SIG-M5 (cell line): ENCODE measurements at regions not wholly inside any gene's neighbourhood (a gene's known extent, or its start where the extent isn't known, plus 50 kb on each side); places are given as distances from the start of the nearest gene placed in this dataset.

Experiments used
- DNase-seq: peaks from one replicate; lab custom pipeline; 2025; lab: John Stamatoyannopoulos, UW

- no peak for DNase-seq
Measured at GRCh38 chr15:47824147-47824546, 106.8 kb downstream of the SEMA6D start.

- DNase-seq, result no peak
Measured at GRCh38 chr15:47829667-47830066, 112.4 kb downstream of the SEMA6D start.

DNA sequence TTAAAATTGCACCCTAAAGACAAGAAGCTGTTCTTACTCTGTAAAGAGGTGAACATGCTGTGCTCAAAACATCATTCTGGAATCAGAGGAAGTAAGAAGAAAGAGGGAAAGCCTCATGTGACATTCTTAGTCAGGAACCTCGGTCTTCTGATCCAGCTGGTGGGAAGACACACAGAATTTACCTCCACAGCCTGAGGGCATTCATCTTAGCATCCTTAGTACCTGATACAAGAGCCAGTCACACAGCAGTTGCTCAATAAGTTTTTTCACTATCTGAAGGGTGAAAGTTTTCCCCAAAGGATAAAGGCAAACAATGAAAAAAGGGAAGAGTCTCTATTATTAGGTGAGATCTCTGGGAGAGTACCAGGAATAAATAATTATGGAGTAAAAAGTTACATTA is 116.8 kb downstream of the SEMA6D start:
- no peak for DNase-seq

DNA sequence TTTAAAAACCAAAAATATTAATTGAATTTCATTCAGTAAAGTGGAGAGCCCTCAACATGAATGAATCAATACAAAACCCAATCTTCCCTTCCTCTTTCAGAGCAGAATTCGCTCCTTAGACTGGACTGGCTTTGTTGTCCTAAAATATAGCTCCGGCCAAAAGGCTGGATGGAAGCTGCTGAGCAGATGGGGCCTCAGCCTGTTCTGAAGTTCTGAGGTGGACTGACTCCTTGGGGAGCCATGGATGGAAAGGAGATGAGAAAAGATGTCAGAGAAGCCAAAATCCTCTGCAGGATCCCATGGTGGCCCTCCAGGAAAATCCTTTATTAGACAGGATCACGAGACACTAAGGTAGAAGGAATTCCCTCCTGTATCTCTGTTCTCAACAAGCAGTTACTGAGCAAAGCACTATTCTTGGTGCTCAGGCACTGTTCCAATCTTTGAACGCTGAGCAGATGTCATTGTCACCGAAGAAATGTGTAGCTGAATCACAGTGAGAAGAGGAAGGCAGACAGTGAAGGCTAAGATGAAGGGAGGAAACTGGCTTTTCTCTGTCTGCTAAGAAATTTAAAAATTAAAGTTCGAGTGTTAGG is 122.0 kb downstream of the SEMA6D start:
- DNase-seq, result no peak

GRCh38 chr15:47843124-47843663 is 125.9 kb downstream of the SEMA6D start:
- DNase-seq, result no peak

GRCh38 chr15:47844437-47844836 is 127.1 kb downstream of the SEMA6D start:
- DNase-seq, result no peak

GRCh38 chr15:47846128-47846868 is 129.0 kb downstream of the SEMA6D start:
- DNase-seq, result no peak

DNA sequence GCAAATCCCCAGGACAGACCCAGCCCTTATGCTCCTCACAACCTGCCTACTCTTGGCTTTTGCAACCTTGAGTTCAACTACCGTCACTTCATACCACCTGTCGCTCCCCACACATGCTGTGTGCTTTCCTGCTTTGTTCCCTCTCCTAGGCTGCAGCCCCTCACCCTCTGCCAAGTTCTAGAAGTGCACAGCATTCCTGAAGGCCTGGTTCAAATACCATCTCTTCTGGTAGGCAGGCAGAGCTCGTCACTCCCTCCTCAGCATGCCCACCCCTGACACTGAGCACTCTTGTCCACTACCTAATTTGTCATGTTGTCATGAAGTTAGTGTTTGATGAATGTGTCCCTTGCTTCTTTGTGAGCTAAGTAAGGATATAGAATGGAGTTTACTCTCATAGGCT is 129.6 kb downstream of the SEMA6D start:
- DNase-seq, result no peak

DNA sequence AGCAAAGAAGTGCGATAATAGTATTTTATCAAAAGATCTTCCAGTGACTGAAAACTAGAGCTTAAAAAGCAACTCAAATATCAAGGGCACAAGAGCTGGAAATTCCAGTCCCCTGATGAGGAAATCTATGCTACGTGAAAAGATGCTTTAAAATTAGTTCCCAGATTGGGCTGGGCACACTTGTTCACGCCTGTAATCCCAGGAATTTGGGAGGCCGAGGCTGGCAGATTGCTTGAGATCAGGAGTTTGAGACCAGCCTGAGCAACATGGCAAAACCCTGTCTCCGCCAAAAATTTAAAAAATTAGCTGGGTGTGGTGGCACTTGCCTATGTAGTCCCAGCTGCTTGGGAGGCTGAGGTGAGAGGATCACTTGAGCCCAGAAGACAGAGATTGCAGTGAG is 138.8 kb downstream of the SEMA6D start:
- no peak for DNase-seq

DNA sequence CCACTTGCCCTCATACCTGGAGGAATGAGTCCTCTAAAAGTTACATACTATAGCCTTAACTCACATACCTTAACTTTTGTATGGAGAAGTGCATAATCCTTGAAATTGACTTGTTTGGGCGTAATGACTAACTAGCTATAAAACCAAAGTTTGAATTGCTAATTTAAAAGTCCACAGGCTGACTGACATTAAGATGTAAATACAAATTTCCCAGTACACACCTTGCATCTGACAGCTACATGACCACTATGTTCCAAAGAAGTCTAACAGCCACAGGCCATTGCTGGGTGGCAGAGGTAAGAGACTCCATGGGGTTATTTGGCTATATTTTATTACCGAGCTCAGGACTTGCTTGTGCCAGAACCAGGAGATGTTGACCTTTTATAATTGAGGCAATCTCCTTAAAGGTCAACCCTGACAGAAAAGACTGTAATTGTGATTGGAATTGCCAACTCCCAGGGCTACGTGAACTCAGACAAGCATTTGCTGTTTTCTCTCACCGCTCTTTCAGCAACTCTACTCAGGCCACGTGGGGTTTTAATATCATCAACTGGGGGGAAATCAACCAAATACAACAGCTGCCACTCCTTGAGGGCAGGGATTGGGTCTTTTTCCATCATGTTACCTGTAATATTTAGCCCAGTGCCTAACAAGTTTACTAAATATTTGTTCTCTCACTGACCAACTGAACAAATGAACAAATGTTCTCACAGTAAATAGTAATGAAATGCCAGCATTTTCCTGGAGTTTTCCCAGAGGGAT is 139.9 kb downstream of the SEMA6D start:
- no peak for DNase-seq

DNA sequence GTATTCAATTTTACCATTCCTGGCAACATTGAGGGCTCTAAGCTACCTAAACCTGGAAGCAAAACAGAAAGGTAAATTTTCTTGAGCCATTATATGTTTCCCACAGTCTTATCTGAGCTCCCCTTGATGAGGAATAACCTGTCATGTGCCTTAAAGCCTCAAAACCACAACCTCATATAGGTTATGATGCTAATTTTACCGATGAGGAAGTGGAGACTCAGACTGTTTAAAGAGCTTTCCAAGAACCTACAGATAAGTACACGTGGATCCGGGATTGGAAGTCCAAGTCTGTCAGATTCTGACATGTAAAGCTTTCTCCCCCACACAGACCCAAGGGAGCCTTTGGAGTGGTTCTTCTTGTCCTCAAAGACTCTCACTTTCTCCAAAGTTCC is 140.5 kb downstream of the SEMA6D start:
- no peak for DNase-seq

GRCh38 chr15:47861111-47861903 is 144.0 kb downstream of the SEMA6D start:
- DNase-seq, result no peak

GRCh38 chr15:47862402-47862801 is 145.1 kb downstream of the SEMA6D start:
- no peak for DNase-seq

DNA sequence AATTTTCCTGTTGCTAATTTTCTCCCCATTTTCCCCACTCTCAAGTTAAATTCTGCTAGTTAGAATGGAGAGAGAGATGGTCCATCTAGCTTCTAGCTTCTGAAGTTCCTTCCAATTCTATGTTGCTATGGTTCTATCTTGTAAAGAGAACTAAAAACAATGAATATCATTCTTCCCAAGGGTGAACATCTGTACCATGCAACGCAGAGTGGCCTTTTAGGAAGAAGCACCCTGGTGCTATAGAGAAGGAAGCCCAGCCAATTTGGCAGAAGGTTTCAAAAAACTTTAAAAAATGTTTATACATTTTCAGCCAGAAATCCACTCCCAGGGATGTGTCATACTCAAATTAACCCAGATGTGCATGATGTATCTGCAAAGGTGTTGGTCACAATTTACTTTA is 149.1 kb downstream of the SEMA6D start:
- no peak for DNase-seq

- DNase-seq, result no peak
Measured at GRCh38 chr15:47870300-47870955, 153.1 kb downstream of the SEMA6D start.

GRCh38 chr15:47870956-47871625 is 153.8 kb downstream of the SEMA6D start:
- DNase-seq, result no peak

DNA sequence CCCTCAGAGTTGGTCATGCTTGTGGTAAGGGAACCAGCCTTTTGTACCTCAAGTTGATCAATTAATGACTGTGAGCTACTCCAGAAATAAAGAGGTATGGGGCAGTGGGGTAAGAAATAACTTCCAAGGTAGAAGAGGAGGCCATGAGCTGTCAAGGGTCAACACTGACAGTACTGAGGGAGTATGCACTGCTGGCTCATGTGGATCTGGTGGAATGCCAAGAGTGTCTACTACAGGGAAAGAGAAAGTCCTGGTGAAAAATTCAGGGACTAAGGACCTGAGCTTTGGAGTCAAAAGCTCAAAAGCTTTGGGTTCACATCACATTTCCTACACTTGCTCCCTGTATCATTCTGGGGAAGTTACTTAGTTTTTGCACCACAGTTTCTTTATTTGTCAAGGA is 154.9 kb downstream of the SEMA6D start:
- no peak for DNase-seq

DNA sequence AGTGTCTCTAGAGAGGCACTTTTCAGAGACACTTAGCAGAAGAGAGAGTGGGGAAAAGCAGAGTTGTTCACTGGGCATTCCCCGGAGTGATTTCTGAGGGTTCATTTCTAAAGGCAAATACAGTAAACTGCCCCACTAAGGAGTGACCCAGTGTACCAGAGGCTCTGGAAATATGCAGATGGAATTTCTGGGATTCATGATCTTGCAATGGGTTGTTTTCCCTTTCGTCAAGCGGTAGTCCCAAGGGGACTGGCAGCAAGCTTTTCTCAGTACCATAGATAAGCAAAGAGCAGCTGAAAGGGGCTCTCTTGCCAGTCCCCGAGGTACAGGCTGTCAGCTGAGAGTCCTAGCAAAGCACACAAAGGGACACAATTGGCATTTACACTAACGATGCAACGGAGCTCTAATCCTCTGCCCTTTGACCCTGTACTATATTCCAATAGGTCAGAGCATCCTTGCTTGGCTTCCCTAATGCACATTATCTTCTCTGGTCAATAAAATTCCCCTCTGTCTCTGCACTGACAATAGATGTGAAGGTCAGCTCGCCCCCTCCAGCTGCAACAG is 155.6 kb downstream of the SEMA6D start:
- DNase-seq, result no peak

DNA sequence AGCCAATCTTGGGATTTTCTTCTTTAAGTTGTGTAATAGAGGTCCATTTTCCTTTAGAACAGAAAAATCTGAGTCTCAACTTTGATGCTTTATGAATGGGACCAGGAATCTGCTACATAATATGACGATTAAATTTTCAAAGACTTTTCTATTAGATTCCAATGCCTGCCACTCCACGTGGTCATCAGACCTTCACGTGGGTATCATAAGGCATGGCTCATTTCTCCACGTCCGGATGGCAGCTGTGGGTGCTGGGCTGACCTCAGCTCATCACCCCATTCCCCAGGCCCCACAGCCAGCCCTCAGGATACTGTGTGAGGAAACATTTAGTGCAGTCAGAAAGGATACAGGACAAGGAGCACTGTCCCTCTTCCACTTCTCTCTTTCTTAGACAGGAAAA is 159.7 kb downstream of the SEMA6D start:
- DNase-seq, result no peak

DNA sequence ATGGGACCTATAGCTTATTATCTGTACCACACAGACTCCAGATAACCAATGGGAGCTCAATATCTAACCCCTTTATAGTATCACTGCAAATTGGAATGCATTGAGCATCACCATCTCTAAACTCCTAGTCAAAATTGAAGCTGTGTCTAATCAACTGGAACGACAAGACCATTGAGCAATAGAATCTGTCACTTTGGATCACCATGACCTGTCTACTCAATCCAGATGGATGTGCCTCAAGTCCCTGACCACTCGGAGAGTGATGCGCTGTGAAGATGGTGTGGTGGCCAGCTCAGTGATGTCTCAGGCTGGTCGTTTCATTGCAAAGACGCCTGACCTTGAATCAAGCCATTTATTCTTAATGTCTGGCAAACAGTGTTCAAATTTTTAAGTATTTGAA is 160.5 kb downstream of the SEMA6D start:
- DNase-seq, result no peak

DNA sequence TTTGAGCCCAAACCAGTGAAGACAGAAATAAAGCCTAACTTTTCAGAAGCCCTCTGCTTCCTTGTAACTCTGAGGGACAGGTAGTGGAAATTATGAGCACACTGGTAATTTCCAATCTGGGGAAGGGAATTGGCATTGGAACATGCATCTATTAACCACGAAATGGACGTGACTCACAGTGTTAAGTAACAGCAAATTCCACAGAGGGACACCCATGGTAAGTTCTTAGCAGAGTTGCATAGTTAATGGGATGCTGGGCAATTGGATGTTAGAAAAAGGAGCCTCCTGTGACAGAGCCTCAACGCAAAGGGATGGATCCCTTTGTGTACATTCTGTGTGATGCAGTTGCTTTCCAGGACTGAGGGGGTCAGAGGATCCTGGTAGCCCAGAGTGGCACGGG is 168.6 kb downstream of the SEMA6D start:
- no peak for DNase-seq
